SK-N-SH (cell line): ENCODE measurements at regions not wholly inside any gene's neighbourhood (a gene's known extent, or its start where the extent isn't known, plus 50 kb on each side); places are given as distances from the start of the nearest gene placed in this dataset.

Experiments
- CTCF ChIA-PET: fragments of 300-600, 350-600 bp; formaldehyde crosslinking; extraction: SDS; loops from one replicate; lab custom pipeline; 2021; lab: Yijun Ruan, JAX
- POLR2A ChIA-PET: fragments of 350-600 bp; sonication (Branson Sonifier 250); formaldehyde crosslinking; extraction: SDS; loops from one replicate; lab custom pipeline; 2020; ENCODE audit warnings: antibody characterized with exemption, inconsistent platforms; lab: Yijun Ruan, JAX
- DNase-seq: peaks from one replicate; pipeline ENCODE4 v3.0.0; 2012
- H2AFZ ChIP-seq: fragments of 200-600 bp; sonication (generic); 2 replicates; pipeline ENCODE4 v1.8.1; 2016; ENCODE audit warnings: antibody characterized with exemption, mild to moderate bottlenecking, low read depth
- H3F3A ChIP-seq: fragments of 200-600 bp; sonication (generic); replicated peaks from 2 replicates; pipeline ENCODE3; 2016; ENCODE audit warnings: antibody characterized with exemption, mild to moderate bottlenecking; ENCODE audit not compliant: insufficient read depth
- H3K27ac ChIP-seq, 2 experiments: fragments of 200-500 bp in 1 of 2; fragments of 200-600 bp in 1 of 2; sonication (Bioruptor generic) in 1 of 2; sonication (generic), shearing (Covaris generic) in 1 of 2; 2 replicates each; pipeline versions ENCODE4 v1.5.1 to v1.6.1; 2014 to 2016; ENCODE audit warnings: low read depth in 2 of 2, inconsistent platforms in 1 of 2, low read length in 1 of 2, mild to moderate bottlenecking in 1 of 2, mixed read lengths in 1 of 2
- H3K27me3 ChIP-seq: fragments of 200-600 bp; sonication (generic), shearing (Covaris generic); 2 replicates; pipeline ENCODE4 v1.6.1; 2016; ENCODE audit warnings: mixed run types; ENCODE audit not compliant: insufficient read depth
- H3K36me3 ChIP-seq, 2 experiments: fragments of 200-500 bp in 1 of 2; fragments of 200-600 bp in 1 of 2; sonication (Bioruptor generic) in 1 of 2; sonication (generic) in 1 of 2; replicated peaks in 1 of 2; 2 replicates each; pipeline versions ENCODE3 to v1.5.1; 2014 to 2016; ENCODE audit warnings: low read length in 1 of 2, mild to moderate bottlenecking in 1 of 2; ENCODE audit not compliant: insufficient read depth in 2 of 2, control insufficient read depth in 1 of 2
- H3K4me1 ChIP-seq, 2 experiments: fragments of 200-500 bp in 1 of 2; fragments of 200-600 bp in 1 of 2; sonication (Bioruptor generic) in 1 of 2; sonication (generic), shearing (Covaris generic) in 1 of 2; 2 replicates each; pipeline versions ENCODE4 v1.5.1 to v1.6.1; 2014 to 2016; ENCODE audit warnings: low read depth in 1 of 2, low read length in 1 of 2, mixed run types in 1 of 2; ENCODE audit not compliant: insufficient read depth in 2 of 2, control insufficient read depth in 1 of 2
- H3K4me2 ChIP-seq: fragments of 200-600 bp; sonication (generic), shearing (Covaris generic); 2 replicates; pipeline ENCODE4 v1.6.1; 2017; ENCODE audit warnings: mixed run types
- H3K4me3 ChIP-seq, 2 experiments: fragments of 200-500 bp in 1 of 2; fragments of 200-600 bp in 1 of 2; sonication (Bioruptor generic) in 1 of 2; sonication (generic), shearing (Covaris generic) in 1 of 2; 2 replicates each; pipeline versions ENCODE4 v1.5.1 to v1.8.1; 2014 to 2016; ENCODE audit warnings: low read depth in 2 of 2, inconsistent platforms in 1 of 2, low read length in 1 of 2, mild to moderate bottlenecking in 1 of 2, mixed read lengths in 1 of 2, moderate library complexity in 1 of 2
- H3K79me2 ChIP-seq: fragments of 200-600 bp; sonication (generic); 2 replicates; pipeline ENCODE4 v1.8.1; 2017; ENCODE audit warnings: mild to moderate bottlenecking; ENCODE audit not compliant: insufficient read depth
- H3K9ac ChIP-seq: fragments of 200-600 bp; sonication (generic); 2 replicates; pipeline ENCODE4 v1.6.1; 2017; ENCODE audit warnings: mixed run types
- H3K9me2 ChIP-seq: fragments of 200-600 bp; sonication (generic); 2 replicates; pipeline ENCODE4 v1.6.1; 2017; ENCODE audit warnings: mixed run types
- H3K9me3 ChIP-seq: fragments of 200-600 bp; sonication (generic); 2 replicates; pipeline ENCODE4 v1.6.1; 2017; ENCODE audit warnings: mixed run types, mild to moderate bottlenecking, moderate library complexity
- H4K20me1 ChIP-seq: fragments of 200-600 bp; sonication (generic); 2 replicates; pipeline ENCODE4 v1.6.1; 2017; ENCODE audit warnings: mild to moderate bottlenecking, mixed run types; ENCODE audit not compliant: insufficient read depth
- CHD2 ChIP-seq: fragments of 150-350 bp; IDR thresholded peaks from 2 replicates; pipeline ENCODE4 v1.6.1; 2018; ENCODE audit warnings: low read length; ENCODE audit not compliant: partially characterized antibody
- FOSL2 ChIP-seq: IDR thresholded peaks from 2 replicates; pipeline ENCODE4 v1.4.0; 2012; ENCODE audit warnings: low read depth, mild to moderate bottlenecking, moderate library complexity, borderline replicate concordance
- FOXM1 ChIP-seq: IDR thresholded peaks from 2 replicates; pipeline ENCODE4 v1.4.0; 2012; ENCODE audit warnings: low read depth, mild to moderate bottlenecking
- MAX ChIP-seq: IDR thresholded peaks from 2 replicates; pipeline ENCODE4 v1.4.0; 2012; ENCODE audit warnings: low read depth
- MXI1 ChIP-seq: IDR thresholded peaks from 2 replicates; pipeline ENCODE4 v1.6.1; 2012; ENCODE audit warnings: mild to moderate bottlenecking, low read depth, low read length, improper control_type of control experiment
- NFIC ChIP-seq: IDR thresholded peaks from 2 replicates; pipeline ENCODE4 v1.4.0; 2012; ENCODE audit warnings: borderline replicate concordance
- NRF1 ChIP-seq: IDR thresholded peaks from 2 replicates; pipeline ENCODE4 v1.6.1; 2012; ENCODE audit warnings: low read depth, mild to moderate bottlenecking, low read length
- POLR2AphosphoS5 ChIP-seq: IDR thresholded peaks from 2 replicates; pipeline ENCODE4 v1.6.1; 2012; ENCODE audit warnings: low read depth, low read length
- RAD21 ChIP-seq: IDR thresholded peaks from 2 replicates; pipeline ENCODE4 v1.6.1; 2012; ENCODE audit warnings: mild to moderate bottlenecking, low read length
- REST ChIP-seq: IDR thresholded peaks from 2 replicates; pipeline ENCODE4 v1.6.1; 2012; ENCODE audit warnings: mild to moderate bottlenecking, low read depth, low read length, moderate library complexity
- SIN3A ChIP-seq: IDR thresholded peaks from 2 replicates; pipeline ENCODE4 v1.6.1; 2012; ENCODE audit warnings: low read depth, mild to moderate bottlenecking, low read length, moderate library complexity, borderline replicate concordance
- WGBS: methylation state at CpG from one replicate; pipeline ENCODE4 v1.1.6; 2017; ENCODE audit warnings: low lambda C conversion rate; 5-methylcytosine and 5-hydroxymethylcytosine counted together
- TF ChIP-seq, protein P1 (sequence below): IDR thresholded peaks from 2 replicates; pipeline ENCODE4 v1.4.0; 2012; ENCODE audit warnings: low read depth, borderline replicate concordance
- TF ChIP-seq, protein P2 (sequence below): fragments of 150-350 bp; IDR thresholded peaks from 2 replicates; pipeline ENCODE4 v1.6.1; 2017; ENCODE audit warnings: antibody characterized with exemption, low read length, low read depth, borderline replicate concordance

GRCh38 chr22:48320048-48320682 is 1507.5 kb downstream of the BRD1 start:
- Histone ChIP-seq H3K9ac (no peak overlapping the region), H3K36me3 (no peaks in the 10 kb centered on the region), H3K4me3 (no peak overlapping the region), H3K27me3 (peaks cover 8% of the 10 kb centered on the region; the same call in 1 of the 2 replicates), H3K4me2 (no peak overlapping the region), H3K79me2 (no peaks in the 10 kb centered on the region), H3F3A (no peaks in the 10 kb centered on the region), H3K9me3 (no peaks in the 10 kb centered on the region), H4K20me1 (no peaks in the 10 kb centered on the region), H3K9me2 (no peaks in the 10 kb centered on the region), H2AFZ (no peak overlapping the region), H3K4me1 (no peaks in the 10 kb centered on the region), H3K27ac (no peak overlapping the region)
- no peak for DNase-seq
- ChIA-PET CTCF (no interaction called here), POLR2A (no interaction called here)
- 15% methylated on average over 13 of the region's 13 CpGs for WGBS
- TF ChIP-seq, protein P1, sequence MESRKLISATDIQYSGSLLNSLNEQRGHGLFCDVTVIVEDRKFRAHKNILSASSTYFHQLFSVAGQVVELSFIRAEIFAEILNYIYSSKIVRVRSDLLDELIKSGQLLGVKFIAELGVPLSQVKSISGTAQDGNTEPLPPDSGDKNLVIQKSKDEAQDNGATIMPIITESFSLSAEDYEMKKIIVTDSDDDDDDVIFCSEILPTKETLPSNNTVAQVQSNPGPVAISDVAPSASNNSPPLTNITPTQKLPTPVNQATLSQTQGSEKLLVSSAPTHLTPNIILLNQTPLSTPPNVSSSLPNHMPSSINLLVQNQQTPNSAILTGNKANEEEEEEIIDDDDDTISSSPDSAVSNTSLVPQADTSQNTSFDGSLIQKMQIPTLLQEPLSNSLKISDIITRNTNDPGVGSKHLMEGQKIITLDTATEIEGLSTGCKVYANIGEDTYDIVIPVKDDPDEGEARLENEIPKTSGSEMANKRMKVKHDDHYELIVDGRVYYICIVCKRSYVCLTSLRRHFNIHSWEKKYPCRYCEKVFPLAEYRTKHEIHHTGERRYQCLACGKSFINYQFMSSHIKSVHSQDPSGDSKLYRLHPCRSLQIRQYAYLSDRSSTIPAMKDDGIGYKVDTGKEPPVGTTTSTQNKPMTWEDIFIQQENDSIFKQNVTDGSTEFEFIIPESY = no peak
- TF ChIP-seq MAX (no peak), RAD21 (no peak), CHD2 (no peak), NRF1 (no peak), SIN3A (no peak), POLR2AphosphoS5 (no peak)
- TF ChIP-seq, protein P2, sequence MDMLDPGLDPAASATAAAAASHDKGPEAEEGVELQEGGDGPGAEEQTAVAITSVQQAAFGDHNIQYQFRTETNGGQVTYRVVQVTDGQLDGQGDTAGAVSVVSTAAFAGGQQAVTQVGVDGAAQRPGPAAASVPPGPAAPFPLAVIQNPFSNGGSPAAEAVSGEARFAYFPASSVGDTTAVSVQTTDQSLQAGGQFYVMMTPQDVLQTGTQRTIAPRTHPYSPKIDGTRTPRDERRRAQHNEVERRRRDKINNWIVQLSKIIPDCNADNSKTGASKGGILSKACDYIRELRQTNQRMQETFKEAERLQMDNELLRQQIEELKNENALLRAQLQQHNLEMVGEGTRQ = no peak

GRCh38 chr22:48319321-48320047 is 1508.2 kb downstream of the BRD1 start:
- Histone ChIP-seq H3K27ac (no peak overlapping the region), H3K9me2 (no peaks in the 10 kb centered on the region), H3K4me3 (no peak overlapping the region), H3K4me2 (no peak overlapping the region), H3K9me3 (no peaks in the 10 kb centered on the region), H4K20me1 (no peaks in the 10 kb centered on the region), H3K79me2 (no peaks in the 10 kb centered on the region), H3K36me3 (no peaks in the 10 kb centered on the region), H3K4me1 (no peaks in the 10 kb centered on the region), H3K27me3 (peaks cover 8% of the 10 kb centered on the region; the same call in 1 of the 2 replicates), H2AFZ (no peak overlapping the region), H3F3A (no peaks in the 10 kb centered on the region), H3K9ac (no peak overlapping the region)
- POLR2A ChIA-PET = no interaction called here
- 10% methylated on average over 6 of the region's 14 CpGs for WGBS
- CTCF ChIA-PET = interaction anchor here (0.6 kb wide), 1 partner anchor 985 kb away, joined by 3 read pairs; no protein-coding TSS in a partner anchor
- TF ChIP-seq MXI1 (no peak), FOSL2 (no peak), NFIC (no peak), NRF1 (no peak), REST (no peak), FOXM1 (no peak)
- TF ChIP-seq, protein P2 = no peak
- no peak for DNase-seq
